Activated CD4-positive, alpha-beta T cell treated with anti-CD3 and anti-CD28 coated beads, Interleukin-2, amount 10 ng/mL, durations not matched to agents 24 days and 14 days (primary cell): ENCODE measurements at regions not wholly inside any gene's neighbourhood (a gene's known extent, or its start where the extent isn't known, plus 50 kb on each side); places are given as distances from the start of the nearest gene placed in this dataset.
"Not testable (repeated sequence)": the region's sequence is repeated elsewhere in the genome, so short reads cannot be mapped to it uniquely, and the experiment has no call there.

Experiments
- DNase-seq: peaks from one replicate; pipeline ENCODE4 v3.0.0; 2022
- H3K27ac Mint-ChIP-seq: one replicate; pipeline ENCODE4 v1.8.0; 2022; ENCODE audit warnings: mild to moderate bottlenecking, mixed read lengths
- H3K27me3 Mint-ChIP-seq: one replicate; pipeline ENCODE4 v1.8.0; 2022; ENCODE audit warnings: mixed read lengths
- H3K36me3 Mint-ChIP-seq: one replicate; pipeline ENCODE4 v1.8.0; 2022; ENCODE audit warnings: low read depth, mild to moderate bottlenecking, mixed read lengths
- H3K4me1 Mint-ChIP-seq: one replicate; pipeline ENCODE4 v1.8.0; 2021; ENCODE audit warnings: mixed read lengths
- H3K4me3 Mint-ChIP-seq: one replicate; pipeline ENCODE4 v1.8.0; 2022; ENCODE audit warnings: mild to moderate bottlenecking, moderate library complexity, mixed read lengths
- H3K9me3 Mint-ChIP-seq: one replicate; pipeline ENCODE4 v1.8.0; 2021; ENCODE audit warnings: mixed read lengths
- intact Hi-C: fragments of 100-400 bp; cut with micrococcal nuclease; formaldehyde crosslinking; loops from one replicate; pipeline ENCODE4 v1.15.1; 2023

DNA sequence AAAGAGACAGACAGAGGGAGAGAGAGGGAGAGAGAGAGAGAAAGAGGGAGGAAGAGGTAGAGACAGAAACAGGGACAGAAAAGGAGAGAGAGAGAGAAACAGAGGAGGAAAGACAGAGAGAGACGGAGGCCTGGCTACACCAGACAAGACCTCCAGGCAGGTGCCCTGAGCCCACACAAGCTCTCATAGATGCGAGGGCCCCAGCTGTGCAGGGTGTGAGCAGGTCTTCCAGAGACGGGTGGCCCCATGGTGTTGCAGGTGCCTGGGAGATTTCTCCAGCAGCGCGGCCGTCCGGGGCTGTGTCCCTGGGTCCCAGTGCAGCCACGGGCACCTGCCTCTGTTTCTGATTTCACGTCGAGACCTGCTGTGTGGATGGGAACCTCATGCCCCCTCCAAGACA, 253.0 kb downstream of the SHOX start:
- H3K4me3 Mint-ChIP-seq, result no peak overlapping the region

DNA sequence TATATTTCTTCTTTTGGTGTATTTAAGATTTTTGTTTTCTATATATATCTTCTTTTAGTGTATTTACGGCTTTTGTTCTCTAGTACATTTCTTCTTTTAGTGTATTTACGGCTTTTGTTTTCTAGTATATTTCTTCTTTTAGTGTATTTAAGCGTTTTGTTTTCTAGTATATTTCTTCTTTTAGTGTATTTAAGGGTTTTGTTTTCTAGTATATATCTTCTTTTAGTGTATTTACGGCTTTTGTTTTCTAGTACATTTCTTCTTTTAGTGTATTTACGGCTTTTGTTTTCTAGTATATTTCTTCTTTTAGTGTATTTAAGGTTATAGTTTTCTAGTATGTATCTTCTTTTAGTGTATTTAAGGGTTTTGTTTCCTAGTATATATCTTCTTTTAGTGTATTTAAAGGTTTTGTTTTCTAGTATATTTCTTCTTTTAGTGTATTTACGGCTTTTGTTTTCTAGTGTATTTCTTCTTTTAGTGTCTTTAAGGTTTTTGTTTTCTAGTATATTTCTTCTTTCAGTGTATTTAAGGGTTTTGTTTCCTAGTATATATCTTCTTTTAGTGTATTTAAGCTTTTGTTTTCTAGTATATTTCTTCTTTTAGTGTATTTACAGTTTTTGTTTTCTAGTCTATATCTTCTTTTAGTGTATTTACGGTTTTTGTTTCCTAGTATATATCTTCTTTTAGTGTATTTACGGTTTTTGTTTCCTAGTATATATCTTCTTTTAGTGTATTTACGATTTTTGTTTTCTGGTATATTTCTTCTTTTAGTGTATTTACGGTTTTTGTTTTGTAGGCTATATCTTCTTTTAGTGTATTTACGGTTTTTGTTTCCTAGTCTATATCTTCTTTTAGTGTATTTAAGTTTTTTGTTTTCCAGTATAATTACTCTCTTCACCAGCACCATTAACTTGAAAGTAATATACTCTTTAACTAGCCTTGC, 249.4 kb downstream of the SHOX start:
- H3K4me1 Mint-ChIP-seq, H3K27me3 Mint-ChIP-seq, H3K36me3 Mint-ChIP-seq, intact Hi-C loops, DNase-seq, H3K4me3 Mint-ChIP-seq, H3K27ac Mint-ChIP-seq, H3K9me3 Mint-ChIP-seq: not testable (repeated sequence)

More for the DNA sequence above, 253.0 kb downstream of the SHOX start:
- Mint-ChIP-seq H3K27ac (no peak overlapping the region), H3K27me3 (no peaks in the 10 kb centered on the region), H3K4me1 (no peaks in the 10 kb centered on the region), H3K36me3 (no peaks in the 10 kb centered on the region), H3K9me3 (peaks cover 7% of the 10 kb centered on the region)
- intact Hi-C loops, result no loop called here
- DNase-seq, result no peak

- H3K9me3 Mint-ChIP-seq, result peaks cover 12% of the 10 kb centered on the region
- H3K27me3 Mint-ChIP-seq, result no peaks in the 10 kb centered on the region
- H3K4me3 Mint-ChIP-seq, result no peak overlapping the region
- no peaks in the 10 kb centered on the region for H3K4me1 Mint-ChIP-seq
- no peak for DNase-seq
- no peak overlapping the region for H3K27ac Mint-ChIP-seq
- H3K36me3 Mint-ChIP-seq, result no peaks in the 10 kb centered on the region
- intact Hi-C loops, result no loop called here
Observed at GRCh38 chrX:874061-874460, 243.5 kb downstream of the SHOX start.

DNA sequence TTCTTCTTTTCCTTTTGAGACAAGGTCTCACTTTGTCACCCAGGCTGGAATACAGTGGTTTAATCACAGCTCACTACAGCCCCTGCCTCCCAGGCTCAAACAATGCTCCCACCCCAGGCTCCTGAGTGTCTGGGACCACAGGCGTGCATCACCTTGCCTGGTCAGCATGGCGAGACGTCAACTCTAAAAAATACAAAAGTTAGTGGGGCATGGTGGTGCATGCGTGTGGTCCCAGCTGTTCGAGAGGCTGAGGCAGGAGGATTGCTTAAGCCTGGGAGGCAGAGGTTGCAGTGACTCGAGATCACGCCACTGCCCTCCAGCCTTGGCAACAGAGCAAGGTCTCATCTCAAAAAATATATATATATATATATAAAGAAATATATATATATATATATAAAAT, 242.4 kb downstream of the SHOX start:
- Mint-ChIP-seq H3K27ac (no peak overlapping the region), H3K27me3 (no peaks in the 10 kb centered on the region), H3K4me1 (no peaks in the 10 kb centered on the region), H3K4me3 (no peak overlapping the region), H3K9me3 (peaks cover 12% of the 10 kb centered on the region), H3K36me3 (no peaks in the 10 kb centered on the region)
- DNase-seq, result no peak
- intact Hi-C loops, result no loop called here

- intact Hi-C loops, result no loop called here
- Mint-ChIP-seq H3K4me1 (no peaks in the 10 kb centered on the region), H3K4me3 (no peak overlapping the region), H3K36me3 (no peaks in the 10 kb centered on the region), H3K27ac (no peak overlapping the region), H3K27me3 (no peaks in the 10 kb centered on the region), H3K9me3 (peaks cover 12% of the 10 kb centered on the region)
- DNase-seq, result no peak
Observed at GRCh38 chrX:872090-872489, 241.5 kb downstream of the SHOX start.

- no peaks in the 10 kb centered on the region for H3K27me3 Mint-ChIP-seq
- intact Hi-C loops, result no loop called here
- peaks cover 12% of the 10 kb centered on the region for H3K9me3 Mint-ChIP-seq
- H3K4me1 Mint-ChIP-seq, result no peaks in the 10 kb centered on the region
- no peak overlapping the region for H3K27ac Mint-ChIP-seq
- no peak for DNase-seq
- H3K36me3 Mint-ChIP-seq, result no peaks in the 10 kb centered on the region
- no peak overlapping the region for H3K4me3 Mint-ChIP-seq
Observed at GRCh38 chrX:871626-872025, 241.0 kb downstream of the SHOX start.

DNA sequence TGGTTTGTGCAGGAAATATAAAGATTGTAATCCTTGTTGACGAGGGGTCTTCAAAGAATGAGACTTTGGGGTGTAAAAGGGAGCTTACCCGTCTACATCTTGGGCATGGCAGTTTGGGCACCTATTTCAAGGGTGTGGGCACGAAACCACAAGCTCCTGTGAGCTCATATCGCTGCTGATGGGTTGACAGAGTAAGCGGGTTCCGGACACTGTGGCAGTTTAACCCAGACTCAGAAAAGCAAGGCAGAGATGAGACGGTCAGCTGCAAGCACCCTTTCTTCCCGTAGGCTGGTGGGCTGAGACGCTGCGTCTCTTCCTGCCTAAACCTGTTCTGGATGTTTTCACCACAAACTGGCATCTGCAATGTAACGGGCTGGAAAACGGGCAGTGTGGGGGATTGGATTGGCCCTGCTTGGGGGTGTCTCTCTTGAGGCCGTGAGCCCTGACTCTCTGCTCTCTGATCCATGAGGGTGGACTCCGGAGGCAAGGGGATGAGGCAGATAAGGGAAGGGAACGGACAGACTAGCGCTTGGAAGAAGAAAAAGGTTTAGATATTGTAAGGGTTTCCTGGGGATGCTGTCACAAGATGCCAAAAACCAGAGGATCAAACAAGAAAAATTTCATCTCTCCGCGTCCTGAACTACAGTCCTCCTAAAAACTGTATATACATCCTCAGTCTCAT, 237.5 kb downstream of the SHOX start:
- intact Hi-C loops, result no loop called here
- Mint-ChIP-seq H3K36me3 (no peaks in the 10 kb centered on the region), H3K4me3 (no peak overlapping the region)

GRCh38 chrX:867502-867901, 236.9 kb downstream of the SHOX start:
- H3K9me3 Mint-ChIP-seq, result peaks cover 12% of the 10 kb centered on the region
- no peaks in the 10 kb centered on the region for H3K4me1 Mint-ChIP-seq
- no peaks in the 10 kb centered on the region for H3K27me3 Mint-ChIP-seq
- H3K4me3 Mint-ChIP-seq, result no peak overlapping the region
- no peak overlapping the region for H3K27ac Mint-ChIP-seq
- H3K36me3 Mint-ChIP-seq, result no peaks in the 10 kb centered on the region
- DNase-seq, result peak; percentile 32
- intact Hi-C loops, result no loop called here

More for the DNA sequence above, 237.5 kb downstream of the SHOX start:
- DNase-seq, result peak; percentile 35
- no peaks in the 10 kb centered on the region for H3K4me1 Mint-ChIP-seq
- H3K27me3 Mint-ChIP-seq, result no peaks in the 10 kb centered on the region
- no peak overlapping the region for H3K27ac Mint-ChIP-seq
- peaks cover 12% of the 10 kb centered on the region for H3K9me3 Mint-ChIP-seq

GRCh38 chrX:866441-866990, 235.9 kb downstream of the SHOX start:
- H3K27ac Mint-ChIP-seq, result no peak overlapping the region
- H3K36me3 Mint-ChIP-seq, result no peaks in the 10 kb centered on the region
- H3K4me3 Mint-ChIP-seq, result no peak overlapping the region
- H3K4me1 Mint-ChIP-seq, result no peaks in the 10 kb centered on the region
- peaks cover 3% of the 10 kb centered on the region for H3K9me3 Mint-ChIP-seq
- no peaks in the 10 kb centered on the region for H3K27me3 Mint-ChIP-seq
- peak; percentile 28 for DNase-seq
- intact Hi-C loops, result no loop called here

GRCh38 chrX:865422-865821, 234.8 kb downstream of the SHOX start:
- no peak overlapping the region for H3K4me3 Mint-ChIP-seq
- DNase-seq, result peak; percentile 3
- no peaks in the 10 kb centered on the region for H3K9me3 Mint-ChIP-seq
- H3K36me3 Mint-ChIP-seq, result no peaks in the 10 kb centered on the region
- H3K4me1 Mint-ChIP-seq, result no peaks in the 10 kb centered on the region
- intact Hi-C loops, result no loop called here
- no peak overlapping the region for H3K27ac Mint-ChIP-seq
- H3K27me3 Mint-ChIP-seq, result no peaks in the 10 kb centered on the region

- Mint-ChIP-seq H3K27me3 (no peaks in the 10 kb centered on the region), H3K9me3 (peaks cover 7% of the 10 kb centered on the region), H3K36me3 (no peaks in the 10 kb centered on the region), H3K4me1 (no peaks in the 10 kb centered on the region), H3K27ac (no peak overlapping the region), H3K4me3 (no peak overlapping the region)
- DNase-seq, result peak; percentile 40
- intact Hi-C loops, result no loop called here
Observed at GRCh38 chrX:861921-862320, 231.3 kb downstream of the SHOX start.

DNA sequence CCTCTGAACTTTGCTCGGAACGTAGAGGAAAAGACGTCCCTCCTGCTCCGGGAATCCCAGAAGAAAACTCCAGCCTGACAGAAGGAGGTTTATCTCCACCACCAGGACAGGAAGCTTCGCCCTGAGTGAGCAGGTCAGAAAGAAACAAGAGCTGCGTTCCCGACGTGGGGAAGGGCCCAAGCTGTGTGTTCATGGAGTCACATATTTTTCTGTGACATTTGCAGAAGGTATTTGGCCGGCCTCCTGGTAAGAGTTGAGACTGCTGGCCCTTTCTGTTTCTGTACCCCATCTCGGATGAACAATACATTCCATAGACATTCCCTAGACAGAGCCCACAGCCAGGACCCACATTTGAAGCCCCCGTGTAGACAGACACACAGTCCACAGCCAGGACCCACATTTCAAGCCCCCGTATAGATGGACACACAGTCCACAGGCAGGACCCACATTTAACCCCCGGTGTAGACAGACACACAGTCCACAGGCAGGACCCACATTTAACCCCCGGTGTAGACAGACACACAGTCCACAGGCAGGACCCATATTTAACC, 230.8 kb downstream of the SHOX start:
- no peak overlapping the region for H3K27ac Mint-ChIP-seq

GRCh38 chrX:859329-859728, 228.7 kb downstream of the SHOX start:
- no peaks in the 10 kb centered on the region for H3K27me3 Mint-ChIP-seq
- H3K4me1 Mint-ChIP-seq, result no peaks in the 10 kb centered on the region
- intact Hi-C loops, result no loop called here
- no peaks in the 10 kb centered on the region for H3K36me3 Mint-ChIP-seq
- DNase-seq, result no peak
- H3K9me3 Mint-ChIP-seq, result peaks cover 7% of the 10 kb centered on the region
- H3K4me3 Mint-ChIP-seq, result no peak overlapping the region
- no peak overlapping the region for H3K27ac Mint-ChIP-seq

More for the DNA sequence above, 230.8 kb downstream of the SHOX start:
- no peaks in the 10 kb centered on the region for H3K4me1 Mint-ChIP-seq
- no peaks in the 10 kb centered on the region for H3K27me3 Mint-ChIP-seq
- intact Hi-C loops, result no loop called here
- H3K4me3 Mint-ChIP-seq, result no peak overlapping the region
- peak; percentile 4 for DNase-seq
- H3K9me3 Mint-ChIP-seq, result peaks cover 7% of the 10 kb centered on the region
- no peaks in the 10 kb centered on the region for H3K36me3 Mint-ChIP-seq

DNA sequence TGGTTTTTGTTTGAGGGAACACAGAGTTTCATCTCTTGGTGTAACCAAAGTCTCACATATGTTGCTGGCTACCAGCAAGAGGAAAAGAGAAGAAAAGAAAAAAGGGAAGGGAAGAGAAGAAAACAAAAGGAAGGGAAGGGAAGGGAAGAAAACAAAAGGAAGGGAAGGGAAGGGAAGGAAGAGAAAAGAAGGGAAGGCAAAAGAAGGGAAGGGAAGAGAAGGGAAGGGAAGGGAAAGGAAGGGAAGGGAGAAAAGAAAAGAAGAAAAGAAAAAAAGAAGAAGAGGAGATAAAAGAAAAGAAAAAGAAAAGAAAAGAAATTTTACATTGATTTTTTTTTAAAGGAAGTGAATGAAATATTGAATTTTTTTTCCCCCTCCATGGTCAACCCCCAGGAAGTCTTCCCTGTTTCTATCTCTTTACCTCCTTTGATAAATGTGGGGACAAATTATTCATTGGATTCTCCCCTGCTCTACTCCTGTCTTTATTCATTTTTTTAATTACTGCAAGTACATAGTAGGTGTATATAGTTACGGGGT, 228.0 kb downstream of the SHOX start:
- Mint-ChIP-seq H3K27me3 (no peaks in the 10 kb centered on the region), H3K36me3 (no peaks in the 10 kb centered on the region), H3K27ac (no peak overlapping the region), H3K4me1 (no peaks in the 10 kb centered on the region), H3K4me3 (no peak overlapping the region), H3K9me3 (peaks cover 7% of the 10 kb centered on the region)
- intact Hi-C loops, result no loop called here
- peak; percentile 4 for DNase-seq
